Epidermal melanocyte (primary cell): ENCODE measurements at regions not wholly inside any gene's neighbourhood (a gene's known extent, or its start where the extent isn't known, plus 50 kb on each side); places are given as distances from the start of the nearest gene placed in this dataset.
A peak's percentile ranks its signal among the peaks of the same experiment; 100 is the strongest.

Experiments used
- DNase-seq: peaks from one replicate; pipeline ENCODE4 v3.0.0; 2011; ENCODE audit warnings: low spot score; ENCODE audit not compliant: insufficient read length

DNA sequence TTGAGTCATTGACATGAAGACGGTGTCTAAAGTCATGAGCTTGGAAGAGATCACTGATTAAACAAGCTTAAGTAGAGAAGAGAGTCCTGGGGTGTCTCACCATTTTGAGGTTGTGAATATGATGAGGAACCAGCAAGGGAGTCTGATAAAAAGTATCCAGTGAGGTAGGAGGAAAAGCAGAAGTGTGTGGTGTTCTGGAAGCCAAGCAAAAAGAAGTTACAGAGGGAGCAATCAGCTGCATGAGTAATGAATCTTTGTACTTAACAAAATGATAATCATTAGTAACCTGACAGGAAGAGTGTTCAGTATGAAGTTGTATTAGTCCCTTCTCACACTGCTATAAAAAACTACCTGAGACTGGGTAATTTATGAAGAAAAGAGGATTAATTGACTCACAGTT, 131.3 kb downstream of the C11orf87 start:
- DNase-seq, result no peak

DNA sequence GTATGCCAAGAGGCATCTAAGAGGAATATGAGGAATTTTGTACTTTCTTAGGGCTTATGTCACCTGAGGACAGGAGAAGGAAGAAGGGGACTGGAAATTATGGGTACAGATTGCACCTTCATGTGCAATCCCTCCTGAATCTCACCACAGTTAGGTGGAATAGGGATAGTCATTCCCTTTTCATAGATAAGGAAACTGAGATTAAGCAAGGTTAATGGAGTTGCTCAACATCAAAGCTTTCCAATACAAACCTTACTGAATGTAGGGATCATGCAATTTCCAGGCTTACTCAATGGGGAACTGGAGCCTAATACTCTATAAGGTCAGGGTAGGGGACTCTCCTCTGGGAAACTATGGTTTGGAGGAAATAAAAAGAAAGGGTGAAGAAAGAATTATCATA, 133.0 kb downstream of the C11orf87 start:
- no peak for DNase-seq

DNA sequence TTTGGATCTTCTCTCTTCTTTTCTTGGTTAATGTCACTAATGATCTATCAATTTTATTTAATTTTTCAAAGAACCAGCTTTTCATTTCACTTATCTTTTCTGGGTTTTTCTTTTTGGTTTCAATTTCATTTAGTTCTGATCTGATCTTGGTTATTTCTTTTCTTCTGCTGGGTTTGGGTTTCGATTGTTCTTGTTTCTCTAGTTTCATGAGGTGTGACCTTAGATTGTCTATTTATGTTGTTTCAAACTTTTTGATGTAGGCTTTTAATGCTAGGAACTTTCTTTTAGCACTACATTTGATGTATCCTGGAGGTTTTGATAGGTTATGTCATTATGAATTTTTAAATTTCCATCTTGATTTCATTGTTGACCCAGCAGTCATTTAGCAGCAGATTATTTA, 142.3 kb downstream of the C11orf87 start:
- no peak for DNase-seq

DNA sequence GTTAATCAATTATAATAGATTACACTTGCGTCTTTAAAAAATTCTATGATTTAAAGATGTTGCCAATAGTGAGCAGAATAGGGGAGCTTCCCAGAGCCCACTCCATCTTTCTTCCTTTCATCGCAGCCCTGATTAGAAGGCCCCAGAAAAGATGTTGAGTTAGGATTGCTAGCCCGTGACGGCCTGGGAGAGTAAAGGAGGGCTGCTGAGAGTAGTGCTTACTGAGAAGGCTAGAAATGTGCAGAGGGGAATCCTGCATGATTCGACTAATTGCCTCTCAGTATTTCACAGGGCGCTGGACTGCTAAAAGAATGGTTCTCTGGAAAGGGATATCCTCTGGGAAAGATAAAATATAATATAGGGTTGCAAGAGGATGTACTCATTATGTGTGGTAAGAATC, 160.5 kb downstream of the C11orf87 start:
- DNase-seq, result no peak

DNA sequence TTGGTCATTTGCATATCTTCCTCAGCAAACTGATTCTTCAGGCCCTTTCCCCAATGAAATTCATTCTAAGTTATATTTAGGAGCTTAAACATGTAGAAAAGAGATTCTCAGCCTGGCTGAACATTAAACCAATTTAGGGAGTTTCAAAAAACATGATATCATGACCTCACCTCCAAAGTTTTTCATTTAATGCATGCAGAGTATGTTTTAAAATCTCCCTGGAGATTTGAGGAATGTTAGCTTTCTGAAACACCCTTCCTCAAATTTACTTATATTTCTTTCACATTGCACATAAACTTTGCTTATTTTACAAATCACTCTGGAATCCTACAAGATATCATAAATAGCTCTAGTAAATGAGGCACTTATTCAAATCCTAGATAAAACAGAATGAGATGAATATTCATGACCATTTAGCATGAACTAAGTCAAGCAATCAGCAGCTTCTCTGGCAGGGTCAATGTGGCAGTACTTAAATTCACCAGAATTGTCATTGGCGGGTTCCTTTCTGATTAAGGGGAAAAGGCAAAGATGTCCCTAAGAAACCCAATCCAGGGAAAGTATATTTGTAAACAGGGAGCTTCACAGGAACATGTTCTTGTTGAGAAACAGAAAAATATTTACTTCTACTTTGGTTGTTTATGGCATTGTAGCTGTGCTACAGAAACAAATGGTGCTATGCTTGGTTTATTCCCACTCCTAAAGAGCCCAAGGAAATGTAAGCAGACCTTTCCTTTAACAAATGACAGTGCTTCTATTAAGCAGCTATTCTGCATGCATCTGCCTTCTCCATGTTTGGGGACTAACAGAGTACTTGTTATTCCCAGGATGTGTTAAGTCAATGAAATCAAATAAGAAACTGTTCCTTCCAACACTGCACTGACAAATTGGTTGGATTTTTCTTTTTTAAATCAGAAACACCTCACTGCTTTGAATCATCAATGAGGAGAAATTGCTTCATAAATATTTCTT, 162.3 kb downstream of the C11orf87 start:
- DNase-seq, result no peak

DNA sequence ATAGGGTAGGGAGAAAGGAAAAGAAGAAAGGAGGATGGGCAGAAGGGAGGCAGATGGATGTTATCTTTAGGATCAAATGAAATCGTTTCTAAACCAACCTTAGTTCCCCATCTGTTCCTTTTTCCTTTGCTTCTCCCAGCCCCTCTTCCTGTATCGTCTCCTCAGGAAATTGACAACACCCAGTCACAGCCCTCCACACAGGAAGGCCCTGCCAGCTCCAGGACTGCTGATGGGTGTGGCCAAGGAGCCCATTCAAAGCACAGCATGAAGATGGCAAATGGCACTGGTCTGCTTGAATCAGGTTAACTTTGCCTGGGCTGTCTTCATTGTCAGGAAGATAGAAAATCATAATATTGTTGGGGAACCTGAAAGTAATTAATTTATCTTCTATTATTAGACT, 164.8 kb downstream of the C11orf87 start:
- no peak for DNase-seq

DNA sequence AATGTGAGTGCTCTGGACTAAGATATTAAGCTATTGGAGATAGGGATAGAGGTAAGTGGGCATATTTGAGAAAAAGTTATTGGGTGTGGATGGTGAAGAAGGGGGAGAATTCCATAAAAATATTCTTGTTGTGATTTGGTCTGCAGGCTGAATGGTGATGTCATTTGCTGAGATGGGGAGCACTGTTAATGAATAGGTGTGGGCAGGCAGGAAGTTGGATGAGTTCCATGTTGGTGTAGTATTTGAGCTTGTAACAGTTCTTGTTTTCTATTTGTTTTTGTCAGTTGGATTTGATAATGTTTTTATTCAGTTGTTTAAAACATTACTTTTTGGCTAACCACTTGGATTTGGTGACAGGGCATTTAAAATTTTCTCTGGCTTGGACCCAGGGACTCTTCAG, 168.8 kb downstream of the C11orf87 start:
- DNase-seq, result no peak

DNA sequence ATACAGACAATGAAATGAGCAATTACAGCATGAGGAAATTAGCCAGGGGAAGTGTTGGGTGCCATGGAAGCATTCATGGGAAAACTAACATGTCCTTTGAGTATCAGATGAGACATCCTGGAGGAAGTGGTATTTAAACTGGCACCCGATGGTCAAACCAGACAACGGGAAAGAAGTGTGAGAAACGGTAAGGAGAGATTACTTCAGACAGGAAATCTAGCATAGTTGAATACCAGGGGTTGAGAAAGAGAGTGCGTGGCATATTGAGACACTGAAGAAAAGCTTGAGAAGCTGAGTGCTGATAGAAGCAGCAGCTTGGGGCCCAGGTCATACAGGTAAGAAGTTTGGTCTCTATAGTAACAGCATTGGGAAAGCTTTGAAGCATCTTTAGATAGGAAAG, 175.3 kb downstream of the C11orf87 start:
- DNase-seq, result no peak

DNA sequence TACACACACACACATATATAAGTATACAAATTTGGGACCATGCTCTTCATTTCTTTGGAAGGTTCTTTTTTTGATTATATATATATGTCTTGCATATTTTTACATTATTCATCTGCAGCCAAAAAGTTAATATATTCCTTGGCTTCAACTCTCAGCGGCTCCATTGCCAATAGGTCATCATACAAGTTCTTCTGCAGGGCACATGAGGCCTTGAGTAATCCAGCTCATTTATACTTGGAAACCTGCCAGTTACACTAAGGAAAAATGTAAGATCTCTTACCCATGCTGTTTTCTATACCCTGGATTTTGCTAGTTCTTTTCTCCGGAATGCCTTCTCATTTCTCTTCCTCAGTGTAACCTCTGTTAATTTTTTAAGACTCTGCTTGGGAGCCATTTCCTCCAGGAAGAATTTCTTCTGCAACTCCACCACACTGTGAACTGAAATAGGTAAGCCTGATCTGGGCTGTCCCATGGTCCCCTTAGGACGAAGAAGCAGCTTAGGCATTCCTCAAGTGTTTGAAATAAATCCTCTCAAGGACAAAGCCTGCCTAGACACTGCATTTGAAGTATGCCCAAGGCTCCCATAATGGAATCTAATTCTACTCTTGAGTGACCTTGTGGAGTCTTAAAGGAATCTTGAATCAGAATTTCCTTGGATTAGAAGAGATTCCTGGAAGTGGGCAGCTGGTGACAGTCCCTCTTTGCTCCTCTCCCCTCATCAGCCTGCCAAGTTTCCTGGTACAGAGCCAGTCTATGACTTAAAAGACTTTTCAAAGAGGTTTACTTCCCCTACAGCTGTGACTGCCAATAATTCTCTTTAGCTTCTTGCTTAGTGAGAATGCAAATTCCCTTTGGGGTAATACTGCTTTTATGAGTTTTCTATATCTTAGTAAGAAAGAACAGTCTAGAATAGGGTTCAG, 182.8 kb downstream of the C11orf87 start:
- no peak for DNase-seq

DNA sequence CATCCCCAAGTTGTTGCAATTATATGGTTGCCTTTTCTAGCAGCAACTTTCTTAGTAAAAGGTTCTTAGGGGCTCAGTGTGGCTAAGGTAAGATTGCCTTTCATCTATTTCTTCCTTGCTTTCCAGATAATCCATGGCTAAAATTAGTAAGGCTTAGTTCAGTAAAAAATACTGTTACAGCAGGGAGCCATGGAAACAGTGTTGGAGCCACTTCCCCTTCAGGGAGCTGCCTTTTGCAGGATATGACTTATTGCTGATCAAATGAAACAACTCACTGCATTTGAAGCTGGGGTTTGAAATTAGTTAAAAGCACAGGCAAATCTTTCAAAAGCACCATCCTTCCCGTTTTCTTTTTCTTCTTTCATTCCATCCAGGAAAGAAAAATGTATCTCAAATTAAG, 184.3 kb downstream of the C11orf87 start:
- no peak for DNase-seq

DNA sequence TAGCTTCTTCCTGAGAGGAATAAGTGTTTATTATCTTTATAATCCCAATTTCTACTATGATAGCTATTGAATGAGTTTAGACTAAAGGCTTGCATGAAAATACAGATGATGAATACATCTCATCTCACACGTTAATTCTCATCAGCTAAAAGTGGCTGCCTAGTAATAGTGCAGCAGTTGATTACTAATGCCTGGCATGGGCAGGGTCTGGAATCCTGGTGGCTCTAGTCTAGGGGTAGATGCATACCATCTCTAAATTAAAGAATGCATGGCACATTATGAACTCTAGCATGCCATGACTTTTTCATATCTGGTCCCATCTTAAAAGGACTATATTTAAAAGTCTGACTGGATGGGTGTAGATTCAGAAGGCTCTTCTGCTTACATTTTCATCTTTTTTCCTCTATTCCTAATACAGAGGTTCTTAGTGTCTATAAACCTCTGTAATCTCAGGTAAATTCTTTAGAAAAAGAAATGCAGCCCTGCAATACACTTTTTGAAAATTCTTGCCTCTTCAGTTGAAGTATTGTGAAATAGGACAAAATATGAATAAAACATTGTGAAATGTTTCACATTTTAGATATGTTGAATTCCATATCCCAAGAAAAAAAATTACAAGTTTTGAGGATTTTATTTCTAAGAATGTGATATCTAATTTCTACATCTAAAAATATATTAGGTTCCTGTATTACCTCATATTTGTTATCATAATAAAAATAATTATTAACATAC, 187.6 kb downstream of the C11orf87 start:
- DNase-seq, result no peak

DNA sequence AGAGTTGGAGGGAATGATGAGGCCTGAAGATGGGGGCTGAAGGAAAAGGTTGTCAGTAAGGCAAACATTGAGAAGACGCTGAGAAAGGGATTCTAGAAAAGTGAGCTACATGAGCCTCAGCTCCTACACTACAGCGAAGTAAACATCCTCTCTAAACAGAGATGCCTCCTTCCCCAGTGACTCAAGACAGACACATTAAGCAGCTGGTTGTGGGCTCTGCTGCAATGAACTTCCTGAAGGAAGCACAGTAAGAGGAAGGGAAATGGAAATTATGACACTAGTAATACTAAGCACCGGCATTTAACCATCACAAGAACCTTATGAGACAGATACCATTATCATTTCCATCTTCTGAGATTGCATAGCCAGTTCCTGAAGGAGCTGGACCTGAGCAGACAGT, 190.5 kb downstream of the C11orf87 start:
- no peak for DNase-seq

DNA sequence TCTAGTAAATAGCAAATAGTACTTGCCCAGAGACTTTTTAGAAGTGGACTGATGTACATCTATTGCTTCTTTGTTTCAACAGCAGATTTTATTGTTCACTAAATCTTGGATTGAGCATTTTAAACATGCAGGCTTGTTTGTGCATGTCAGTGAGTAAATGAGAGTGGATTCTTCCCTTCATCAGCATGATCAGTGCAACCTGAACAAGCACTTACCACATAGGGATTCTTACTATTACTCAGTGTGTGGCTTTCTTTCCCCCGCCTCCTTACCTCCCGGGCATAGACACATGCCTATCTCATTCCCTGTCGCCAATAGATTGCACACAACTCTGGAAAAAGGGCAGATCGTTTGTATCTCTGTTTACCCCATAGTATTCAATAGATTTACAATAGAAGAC, 197.5 kb downstream of the C11orf87 start:
- no peak for DNase-seq

DNA sequence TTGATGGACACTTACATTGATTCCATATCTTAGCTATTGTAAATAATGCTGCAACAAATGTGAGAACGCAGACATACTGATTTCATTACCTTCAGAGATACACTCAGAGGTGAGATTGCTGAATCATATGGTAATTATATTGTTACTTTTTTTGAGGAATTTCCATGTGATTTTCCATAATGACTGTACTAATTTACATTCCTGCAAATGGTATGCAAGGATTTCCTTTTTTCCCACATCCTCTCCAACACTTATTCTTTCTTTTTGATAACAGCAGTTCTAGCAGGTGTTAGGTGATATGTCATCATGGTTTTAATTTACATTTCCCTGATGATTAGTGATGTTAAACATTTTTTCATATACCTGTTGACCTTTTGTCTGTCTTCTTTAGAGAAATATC, 207.7 kb downstream of the C11orf87 start:
- no peak for DNase-seq

DNA sequence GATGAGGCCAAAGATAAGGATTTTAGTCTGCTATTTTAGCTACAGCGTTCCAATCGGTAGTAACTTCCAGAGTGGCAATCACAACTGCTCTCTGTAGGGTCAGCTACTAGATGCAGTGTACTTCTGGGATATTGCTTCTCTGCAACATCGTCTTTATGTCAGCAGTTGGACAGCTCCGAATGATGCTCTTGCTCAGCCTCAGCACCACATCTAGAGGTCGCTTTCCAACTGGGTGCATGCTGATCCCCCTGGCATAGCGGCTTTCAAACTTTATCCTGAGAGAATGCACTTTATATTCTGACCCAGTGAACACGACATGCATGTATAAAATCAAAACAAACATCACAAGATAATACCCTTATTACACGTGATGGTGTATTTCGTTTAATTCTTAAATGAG, 219.6 kb downstream of the C11orf87 start:
- DNase-seq, result no peak

DNA sequence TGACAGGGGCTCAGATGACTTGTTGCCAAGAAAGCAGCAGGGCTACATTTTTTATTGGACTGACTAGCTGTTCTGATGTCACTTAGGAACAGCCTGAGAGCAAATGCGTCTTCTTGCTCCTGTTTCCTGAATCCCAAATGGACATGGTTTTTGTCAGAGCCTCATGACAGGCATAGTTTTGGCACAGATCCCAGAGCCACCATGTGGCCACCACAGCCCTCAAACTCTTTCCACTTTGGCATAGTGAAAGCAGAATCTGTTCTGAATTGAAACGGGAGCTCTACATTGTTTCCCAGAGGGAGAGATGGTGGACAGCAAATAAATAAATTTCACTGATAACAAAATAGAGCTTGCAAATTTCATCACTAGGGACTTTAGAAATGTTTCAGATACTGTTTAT, 222.2 kb downstream of the C11orf87 start:
- peak; percentile 21 for DNase-seq

DNA sequence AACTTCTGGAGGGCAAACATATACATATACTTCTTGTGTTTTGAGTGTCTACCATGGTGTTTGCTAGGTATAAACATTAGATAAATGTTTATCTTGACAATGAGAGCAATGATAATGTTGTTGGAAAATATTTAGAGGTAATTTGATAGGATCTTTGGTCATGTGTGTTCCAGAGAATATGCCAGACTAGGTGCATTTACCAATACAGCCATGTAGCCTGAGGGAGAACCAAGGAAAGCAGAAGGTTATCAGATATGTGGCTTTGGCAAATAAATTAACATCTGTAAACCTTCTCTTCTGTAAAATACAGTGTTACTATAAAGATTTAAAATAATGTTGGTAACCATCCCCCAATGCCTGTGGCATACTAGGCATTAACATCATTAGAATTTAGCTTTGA, 226.8 kb downstream of the C11orf87 start:
- DNase-seq, result no peak

DNA sequence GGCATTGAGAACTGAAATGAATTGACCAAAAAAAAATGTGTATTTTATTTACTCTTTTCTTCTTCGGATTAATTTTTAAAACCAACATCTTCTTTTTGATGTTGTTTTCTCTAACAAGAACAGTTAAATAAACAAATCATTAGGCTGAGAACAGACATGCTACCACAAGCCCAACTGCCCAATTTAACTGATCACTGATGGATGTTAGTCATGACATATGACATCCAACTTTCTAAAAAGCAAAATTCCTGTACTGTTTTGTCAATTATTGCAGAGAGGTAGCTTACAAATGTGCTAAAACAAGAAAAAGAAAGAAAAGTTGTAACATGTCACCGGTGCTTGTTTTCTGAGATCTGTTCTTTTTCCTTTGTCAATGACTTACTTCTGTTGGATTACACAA, 232.1 kb downstream of the C11orf87 start:
- no peak for DNase-seq

DNA sequence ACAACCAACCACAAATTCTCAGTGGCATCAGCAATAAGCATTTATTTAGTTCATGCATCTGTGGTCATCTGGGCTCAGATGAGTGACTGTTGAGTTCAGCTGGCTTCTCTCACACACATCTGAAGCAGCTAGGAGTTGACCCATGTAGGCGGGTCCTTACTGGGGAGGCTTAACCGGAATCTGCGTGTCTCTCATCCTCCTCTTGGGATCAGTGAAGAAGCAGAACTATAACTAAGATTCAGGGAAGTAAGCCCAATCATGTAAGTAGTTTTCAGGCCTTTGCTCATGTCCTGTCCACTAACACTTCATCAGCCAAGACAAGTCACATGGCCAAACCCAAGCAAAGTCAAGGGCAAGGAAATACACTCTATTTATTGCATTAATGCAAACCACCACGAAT, 236.2 kb downstream of the C11orf87 start:
- no peak for DNase-seq

DNA sequence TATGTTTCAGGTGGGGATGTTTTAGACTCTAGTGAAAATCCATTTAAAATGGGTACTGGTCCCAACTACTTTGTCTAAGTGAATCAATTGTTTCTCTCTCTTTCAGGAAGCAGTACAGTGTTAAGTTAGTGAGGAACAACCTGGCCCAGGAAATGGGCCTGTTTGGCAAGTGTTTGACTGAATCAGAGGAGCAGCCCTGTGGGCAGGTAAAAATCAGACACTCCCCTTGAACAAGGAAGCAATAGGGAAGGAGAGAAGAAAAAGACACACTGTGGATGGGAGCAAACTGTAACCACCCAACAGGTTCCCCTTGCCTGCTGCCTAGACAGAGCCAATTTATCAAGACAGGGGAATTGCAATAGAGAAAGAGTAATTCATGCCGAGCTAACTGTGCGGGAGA, 245.7 kb downstream of the C11orf87 start:
- DNase-seq, result no peak

DNA sequence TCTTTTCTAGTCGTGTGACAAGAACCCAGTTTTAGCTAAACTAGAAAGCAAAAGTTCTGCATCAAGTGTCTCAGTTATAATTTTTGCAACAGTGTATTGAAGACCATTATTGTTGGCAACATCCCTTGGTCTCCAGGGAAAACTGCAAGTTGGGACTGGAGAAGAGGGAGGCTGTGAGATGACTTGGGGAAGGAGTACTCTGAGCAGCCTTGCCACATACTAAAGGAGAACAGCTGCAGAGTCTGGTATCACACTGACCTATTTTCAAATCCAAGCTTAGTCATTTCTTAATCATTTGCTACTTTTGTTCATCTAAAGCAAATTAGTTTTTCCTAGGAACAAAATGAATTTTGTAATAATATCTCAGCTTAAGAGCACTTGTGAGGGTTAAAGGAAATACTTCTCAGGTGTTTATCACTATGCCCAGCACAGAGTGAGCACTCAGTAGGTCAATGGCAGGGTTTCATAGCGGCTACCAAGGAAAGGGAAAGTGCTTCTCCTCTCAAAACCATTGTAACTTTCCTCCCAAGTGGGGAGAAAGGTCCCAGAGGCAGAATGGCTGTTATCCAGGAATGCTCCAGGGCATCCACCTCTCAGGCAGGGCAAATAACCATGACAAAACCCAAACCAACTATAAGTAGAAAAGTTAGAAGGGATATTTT, 247.1 kb downstream of the C11orf87 start:
- DNase-seq, result no peak
